ENCODE measurements at regions not wholly inside any gene's neighbourhood (a gene's known extent, or its start where the extent isn't known, plus 50 kb on each side); places are given as distances from the start of the nearest gene placed in this dataset.

DNA sequence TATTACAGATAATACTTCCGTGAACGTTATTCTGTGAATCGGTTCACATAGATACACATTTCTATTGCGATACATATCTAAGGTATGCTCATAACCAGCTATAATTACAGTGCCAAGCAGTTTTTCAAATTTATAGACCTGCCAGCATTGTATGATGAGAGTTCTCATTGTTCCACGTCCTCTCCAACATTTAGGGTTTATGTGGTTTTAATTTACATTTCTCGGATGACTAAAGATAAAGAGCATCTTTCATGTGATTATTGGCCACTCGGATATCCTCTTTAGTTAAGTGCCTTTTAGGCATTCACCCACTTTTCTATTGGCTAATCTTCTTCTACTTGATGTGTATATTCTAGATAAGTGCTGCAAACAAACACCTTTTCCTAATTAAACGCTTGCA lies 134.7 kb upstream of the CCDC54 start:
- TF ChIP-seq, protein P1, sequence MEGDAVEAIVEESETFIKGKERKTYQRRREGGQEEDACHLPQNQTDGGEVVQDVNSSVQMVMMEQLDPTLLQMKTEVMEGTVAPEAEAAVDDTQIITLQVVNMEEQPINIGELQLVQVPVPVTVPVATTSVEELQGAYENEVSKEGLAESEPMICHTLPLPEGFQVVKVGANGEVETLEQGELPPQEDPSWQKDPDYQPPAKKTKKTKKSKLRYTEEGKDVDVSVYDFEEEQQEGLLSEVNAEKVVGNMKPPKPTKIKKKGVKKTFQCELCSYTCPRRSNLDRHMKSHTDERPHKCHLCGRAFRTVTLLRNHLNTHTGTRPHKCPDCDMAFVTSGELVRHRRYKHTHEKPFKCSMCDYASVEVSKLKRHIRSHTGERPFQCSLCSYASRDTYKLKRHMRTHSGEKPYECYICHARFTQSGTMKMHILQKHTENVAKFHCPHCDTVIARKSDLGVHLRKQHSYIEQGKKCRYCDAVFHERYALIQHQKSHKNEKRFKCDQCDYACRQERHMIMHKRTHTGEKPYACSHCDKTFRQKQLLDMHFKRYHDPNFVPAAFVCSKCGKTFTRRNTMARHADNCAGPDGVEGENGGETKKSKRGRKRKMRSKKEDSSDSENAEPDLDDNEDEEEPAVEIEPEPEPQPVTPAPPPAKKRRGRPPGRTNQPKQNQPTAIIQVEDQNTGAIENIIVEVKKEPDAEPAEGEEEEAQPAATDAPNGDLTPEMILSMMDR (IDR thresholded peaks at IDR 0.05), result no peak
- intact Hi-C loops (cut with DNase I; ENCODE audit: low total_unique reads), result no loop called here

DNA sequence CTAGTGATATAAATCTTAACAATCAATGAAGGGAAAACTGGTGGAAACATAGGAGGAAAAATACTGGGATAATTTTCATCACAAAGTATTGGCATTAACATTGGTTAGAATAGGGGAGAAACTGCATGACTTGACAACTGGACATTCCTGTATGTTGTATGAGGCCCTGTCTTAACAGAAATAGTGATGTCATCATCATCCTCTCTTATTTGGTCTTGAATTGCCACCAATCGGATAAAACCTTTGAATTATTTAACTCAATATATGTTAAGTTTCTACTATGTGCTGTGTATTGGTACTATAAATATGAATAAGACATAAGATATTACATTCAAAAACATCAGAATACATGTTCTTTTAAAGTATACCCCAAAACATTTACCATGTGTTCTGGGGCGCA lies 130.1 kb upstream of the CCDC54 start:
- H3K36me3 ChIP-seq, result peaks cover 4 to 48% (median 37%) of the 10 kb centered on the region in 3 donors
- intact Hi-C loops (cut with DNase I; ENCODE audit: low total_unique reads), result no loop called here
- TF ChIP-seq, protein P1 (IDR thresholded peaks at IDR 0.05), result no peak
- no peak overlapping the region for H3K27ac ChIP-seq
- H3K4me3 ChIP-seq, result no peak overlapping the region
- H3K27me3 ChIP-seq, result no peaks in the 10 kb centered on the region
- DNase-seq, result no peak
- no peaks in the 10 kb centered on the region for H3K9me3 ChIP-seq
- peaks cover 0 to 22% (median 10%) of the 10 kb centered on the region in 4 donors for H3K4me1 ChIP-seq

More for the DNA sequence above, 134.7 kb upstream of the CCDC54 start:
- H3K27me3 ChIP-seq, result no peaks in the 10 kb centered on the region
- DNase-seq, result no peak
- peak overlapping the region; percentile 80 to 91 for H3K4me3 ChIP-seq
- H3K4me1 ChIP-seq, result peaks cover 0 to 43% (median 12%) of the 10 kb centered on the region in 4 donors
- no peaks in the 10 kb centered on the region for H3K9me3 ChIP-seq
- H3K36me3 ChIP-seq, result peaks cover 4 to 20% (median 17%) of the 10 kb centered on the region in 3 donors
- no peak overlapping the region for H3K27ac ChIP-seq

DNA sequence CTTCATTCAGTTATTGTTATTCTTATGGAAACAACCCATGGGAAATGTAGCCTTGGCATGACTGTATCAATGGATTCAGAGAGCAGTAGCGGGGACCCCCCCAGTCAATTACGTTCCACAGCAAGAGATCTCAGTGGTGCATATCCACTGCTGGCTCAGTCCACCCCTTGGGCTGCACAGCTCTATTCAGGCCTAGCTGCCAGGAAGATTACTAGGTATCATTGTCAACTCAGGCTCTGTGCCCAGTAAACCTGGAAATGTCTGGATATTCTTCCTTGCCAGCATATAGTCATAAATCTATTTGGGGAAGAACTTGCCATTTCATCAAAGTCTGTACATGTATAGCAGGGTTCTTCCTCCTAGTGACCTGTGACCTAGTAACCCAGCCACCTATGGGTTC lies 128.1 kb upstream of the CCDC54 start:
- DNase-seq, result no peak
- Histone ChIP-seq H3K27ac (no peak overlapping the region), H3K9me3 (no peaks in the 10 kb centered on the region), H3K36me3 (peaks cover 4 to 48% (median 38%) of the 10 kb centered on the region in 3 donors), H3K4me3 (no peak overlapping the region), H3K27me3 (no peaks in the 10 kb centered on the region), H3K4me1 (peaks cover 0 to 4% (median 0%) of the 10 kb centered on the region in 4 donors)
- intact Hi-C loops (cut with DNase I; ENCODE audit: low total_unique reads), result no loop called here
- TF ChIP-seq, protein P1 (IDR thresholded peaks at IDR 0.05), result no peak

DNA sequence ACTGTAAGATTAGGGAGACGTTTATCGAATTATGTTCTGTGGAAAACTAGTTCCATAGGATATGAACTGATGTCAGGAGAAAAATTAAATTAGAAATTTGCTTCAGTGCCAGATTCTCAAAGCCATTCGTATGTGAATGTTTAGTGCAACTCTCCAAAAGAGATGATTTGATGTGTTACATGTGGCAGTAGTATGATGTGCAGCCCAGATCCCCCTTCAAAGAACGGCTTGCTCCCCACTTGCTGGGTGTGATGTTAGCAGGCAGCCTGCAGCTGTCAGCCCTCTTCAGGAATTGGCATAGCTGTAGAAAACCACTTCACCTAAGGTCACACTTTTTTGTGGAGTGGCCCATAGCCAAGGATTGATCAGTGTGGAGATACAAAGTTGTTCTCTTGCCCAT lies 127.0 kb upstream of the CCDC54 start:
- Histone ChIP-seq H3K4me1 (no peaks in the 10 kb centered on the region), H3K27ac (no peak overlapping the region), H3K4me3 (no peak overlapping the region), H3K9me3 (no peaks in the 10 kb centered on the region), H3K27me3 (no peaks in the 10 kb centered on the region), H3K36me3 (peaks cover 4 to 48% (median 38%) of the 10 kb centered on the region in 3 donors)
- intact Hi-C loops (cut with DNase I; ENCODE audit: low total_unique reads), result no loop called here
- DNase-seq, result no peak
- TF ChIP-seq, protein P1 (IDR thresholded peaks at IDR 0.05), result no peak

DNA sequence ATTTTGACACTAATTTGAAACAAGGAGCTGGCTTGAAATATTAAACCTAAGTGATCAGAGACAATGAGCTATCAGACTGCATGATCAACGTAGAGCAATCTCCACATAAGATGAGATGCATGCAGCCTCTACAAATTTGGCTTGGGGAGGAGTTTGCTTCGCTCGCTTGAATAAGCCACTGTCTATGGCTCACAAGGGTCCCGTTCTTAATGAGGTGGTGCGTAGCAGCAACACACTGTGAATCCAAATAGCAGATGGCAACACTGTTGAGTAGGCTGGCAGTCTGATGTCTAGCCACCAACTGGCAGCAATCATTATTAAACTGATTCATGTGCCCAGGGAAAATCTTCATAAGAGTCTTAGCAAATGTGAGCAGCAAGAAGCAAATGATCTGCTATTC lies 125.4 kb upstream of the CCDC54 start:
- Histone ChIP-seq H3K27me3 (no peaks in the 10 kb centered on the region), H3K4me1 (no peaks in the 10 kb centered on the region), H3K36me3 (peaks cover 0 to 34% (median 29%) of the 10 kb centered on the region in 3 donors), H3K4me3 (no peak overlapping the region), H3K9me3 (no peaks in the 10 kb centered on the region), H3K27ac (no peak overlapping the region)
- intact Hi-C loops (cut with DNase I; ENCODE audit: low total_unique reads), result no loop called here
- TF ChIP-seq, protein P1 (IDR thresholded peaks at IDR 0.05), result no peak
- DNase-seq, result no peak

DNA sequence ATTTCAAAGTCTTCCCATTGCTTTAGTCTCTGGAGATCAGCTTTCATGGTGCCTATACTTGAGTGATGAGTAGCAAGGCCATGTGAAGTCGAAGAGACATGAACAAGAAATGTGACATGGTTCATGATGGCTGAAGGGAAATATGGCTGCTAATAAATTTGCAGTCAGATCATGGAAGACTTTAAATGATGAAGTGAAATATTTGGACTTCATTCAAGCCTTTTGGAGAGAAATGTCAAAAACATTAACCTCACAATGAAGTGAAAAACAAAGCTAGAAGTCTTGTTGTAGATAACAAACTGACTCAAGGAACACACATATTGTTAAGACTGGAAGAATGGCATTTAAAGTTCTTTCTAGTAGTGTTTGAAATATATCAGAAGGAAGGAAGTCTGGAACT lies 120.3 kb upstream of the CCDC54 start:
- peaks cover 0 to 3% (median 0%) of the 10 kb centered on the region in 3 donors for H3K36me3 ChIP-seq
- H3K4me3 ChIP-seq, result no peak overlapping the region
- H3K4me1 ChIP-seq, result peaks cover 0 to 5% (median 0%) of the 10 kb centered on the region in 4 donors
- no peak overlapping the region for H3K27ac ChIP-seq
- TF ChIP-seq, protein P1 (IDR thresholded peaks at IDR 0.05), result no peak
- H3K27me3 ChIP-seq, result no peaks in the 10 kb centered on the region
- no peaks in the 10 kb centered on the region for H3K9me3 ChIP-seq
- DNase-seq, result no peak
- intact Hi-C loops (cut with DNase I; ENCODE audit: low total_unique reads), result no loop called here

All from tibial artery (tissue), 4 donors.